IMR-90 (cell line): ENCODE measurements at regions not wholly inside any gene's neighbourhood (a gene's known extent, or its start where the extent isn't known, plus 50 kb on each side); places are given as distances from the start of the nearest gene placed in this dataset.

Experiments used
- ATAC-seq: fragments of 200-7000 bp; cut with Tn5 transposase; 2 replicates; pipeline ENCODE4 v1.9.1; 2020; ENCODE audit warnings: low read depth, mild to moderate bottlenecking, moderate library complexity
- BruUV-seq: library from RNA; stranded (reverse); fragments of 400-500 nt; replicated peaks from 2 replicates; lab custom pipeline; 2021; lab: Mats Ljungman, UMichigan
- CTCF ChIA-PET: fragments of 300-600 bp; formaldehyde crosslinking; extraction: SDS; loops from one replicate; lab custom pipeline; 2021; ENCODE audit warnings: antibody characterized with exemption; lab: Yijun Ruan, JAX
- POLR2A ChIA-PET: fragments of 300-600 bp; sonication (Branson Sonifier 250); formaldehyde crosslinking; loops from one replicate; lab custom pipeline; 2022; ENCODE audit warnings: antibody characterized with exemption; ENCODE audit not compliant: unreplicated experiment; lab: Charles Lee
- DNase-seq: peaks from one replicate; pipeline ENCODE4 v3.0.0; 2013
- H2AFZ ChIP-seq: replicated peaks from 2 replicates; pipeline ENCODE3; 2013; ENCODE audit warnings: low read length, mild to moderate bottlenecking; ENCODE audit not compliant: poor library complexity
- H2AK5ac ChIP-seq: 2 replicates; pipeline ENCODE4 v1.6.1; 2013; ENCODE audit warnings: low read depth, low read length, inconsistent platforms
- H2AK9ac ChIP-seq: replicated peaks from 2 replicates; pipeline ENCODE3; 2013; ENCODE audit warnings: mild to moderate bottlenecking, low read depth, low read length, moderate library complexity; ENCODE audit not compliant: poor library complexity
- H2BK120ac ChIP-seq: 2 replicates; pipeline ENCODE4 v1.6.1; 2013; ENCODE audit warnings: low read depth, low read length, inconsistent platforms
- H2BK15ac ChIP-seq: 3 replicates; pipeline ENCODE4 v1.6.1; 2013; ENCODE audit warnings: low read depth, low read length, inconsistent platforms
- H2BK20ac ChIP-seq: 2 replicates; pipeline ENCODE4 v1.6.1; 2013; ENCODE audit warnings: low read depth, mild to moderate bottlenecking, inconsistent platforms, low read length, moderate library complexity
- H2BK5ac ChIP-seq: 2 replicates; pipeline ENCODE4 v1.6.1; 2013; ENCODE audit warnings: mild to moderate bottlenecking, low read depth, low read length, inconsistent platforms; ENCODE audit not compliant: poor library complexity, severe bottlenecking
- H3K14ac ChIP-seq: replicated peaks from 2 replicates; pipeline ENCODE4 v1.6.1; 2013; ENCODE audit warnings: low read depth, low read length, inconsistent platforms
- H3K18ac ChIP-seq: 2 replicates; pipeline ENCODE4 v1.6.1; 2013; ENCODE audit warnings: low read depth, low read length, control low read depth
- H3K23ac ChIP-seq: 2 replicates; pipeline ENCODE4 v1.6.1; 2013; ENCODE audit warnings: low read depth, low read length, inconsistent platforms
- H3K27ac ChIP-seq: 2 replicates; pipeline ENCODE4 v1.5.1; 2013; ENCODE audit warnings: mild to moderate bottlenecking, control low read depth, low read length; ENCODE audit not compliant: insufficient read depth
- H3K27me3 ChIP-seq: 2 replicates; pipeline ENCODE4 v1.6.1; 2013; ENCODE audit warnings: low read length; ENCODE audit not compliant: control insufficient read depth, insufficient read depth
- H3K36me3 ChIP-seq: 2 replicates; pipeline ENCODE4 v1.6.1; 2013; ENCODE audit warnings: low read length, mixed read lengths; ENCODE audit not compliant: control insufficient read depth, insufficient read depth
- H3K4ac ChIP-seq: 2 replicates; pipeline ENCODE4 v1.6.1; 2013; ENCODE audit warnings: low read depth, low read length, inconsistent platforms
- H3K4me1 ChIP-seq: 2 replicates; pipeline ENCODE4 v1.6.1; 2013; ENCODE audit warnings: low read length, mixed read lengths; ENCODE audit not compliant: control insufficient read depth, insufficient read depth
- H3K4me2 ChIP-seq: 2 replicates; pipeline ENCODE4 v1.6.1; 2013; ENCODE audit warnings: low read depth, mild to moderate bottlenecking, control low read depth, low read length, moderate library complexity
- H3K4me3 ChIP-seq: 2 replicates; pipeline ENCODE4 v1.5.1; 2013; ENCODE audit warnings: low read depth, mild to moderate bottlenecking, control low read depth, low read length, moderate library complexity; ENCODE audit not compliant: insufficient read depth
- H3K56ac ChIP-seq: 2 replicates; pipeline ENCODE4 v1.6.1; 2013; ENCODE audit warnings: low read length, inconsistent platforms; ENCODE audit not compliant: insufficient read depth; ENCODE audit errors: extremely low read depth
- H3K79me1 ChIP-seq, 2 experiments: 2 replicates each; pipeline ENCODE4 v1.6.1; 2013; ENCODE audit warnings: low read length in 2 of 2, inconsistent platforms in 1 of 2, low read depth in 1 of 2
- H3K9ac ChIP-seq: 2 replicates; pipeline ENCODE4 v1.6.1; 2013; ENCODE audit warnings: low read depth, low read length, control low read depth
- H3K9me1 ChIP-seq: 2 replicates; pipeline ENCODE4 v1.6.1; 2013; ENCODE audit warnings: low read length, inconsistent platforms; ENCODE audit not compliant: insufficient read depth
- H3K9me3 ChIP-seq: 2 replicates; pipeline ENCODE4 v1.6.1; 2013; ENCODE audit warnings: low read length; ENCODE audit not compliant: control insufficient read depth, insufficient read depth
- H4K20me1 ChIP-seq: 2 replicates; pipeline ENCODE4 v1.6.1; 2013; ENCODE audit warnings: low read length, inconsistent platforms; ENCODE audit not compliant: insufficient read depth
- H4K5ac ChIP-seq: 2 replicates; pipeline ENCODE4 v1.6.1; 2013; ENCODE audit warnings: mild to moderate bottlenecking, low read depth, low read length, control low read depth
- H4K8ac ChIP-seq, 2 experiments: 2 replicates each; pipeline ENCODE4 v1.6.1; 2013; ENCODE audit warnings: low read depth in 2 of 2, low read length in 2 of 2, control low read depth in 1 of 2, inconsistent platforms in 1 of 2
- H4K91ac ChIP-seq: 2 replicates; pipeline ENCODE4 v1.6.1; 2013; ENCODE audit warnings: low read depth, low read length, inconsistent platforms; ENCODE audit not compliant: insufficient read depth
- BHLHE40 ChIP-seq: fragments of 150-350 bp; IDR thresholded peaks from 2 replicates; pipeline ENCODE4 v1.6.1; 2016; ENCODE audit warnings: mild to moderate bottlenecking, low read depth, low read length
- CEBPB ChIP-seq: IDR thresholded peaks from 2 replicates; pipeline ENCODE4 v1.6.1; 2012; ENCODE audit warnings: low read depth, low read length, improper control_type of control experiment
- CHD1 ChIP-seq: IDR thresholded peaks from 2 replicates; pipeline ENCODE4 v1.6.1; 2012; ENCODE audit warnings: low read depth, low read length, improper control_type of control experiment
- FOS ChIP-seq: fragments of 150-350 bp; IDR thresholded peaks from 2 replicates; pipeline ENCODE4 v1.6.1; 2016; ENCODE audit warnings: low read depth, low read length
- MAFK ChIP-seq: IDR thresholded peaks from 2 replicates; pipeline ENCODE4 v1.6.1; 2012; ENCODE audit warnings: low read depth, low read length, improper control_type of control experiment
- MAZ ChIP-seq: IDR thresholded peaks from 2 replicates; pipeline ENCODE4 v1.6.1; 2012; ENCODE audit warnings: low read depth, mild to moderate bottlenecking, low read length, improper control_type of control experiment, moderate library complexity, borderline replicate concordance
- MXI1 ChIP-seq: IDR thresholded peaks from 2 replicates; pipeline ENCODE4 v1.6.1; 2012; ENCODE audit warnings: low read depth, mild to moderate bottlenecking, low read length, moderate library complexity, borderline replicate concordance
- NFE2L2 ChIP-seq: fragments of 150-350 bp; IDR thresholded peaks from 2 replicates; pipeline ENCODE4 v1.6.1; 2016; ENCODE audit warnings: low read depth, mild to moderate bottlenecking, low read length
- POLR2A ChIP-seq: IDR thresholded peaks from 2 replicates; pipeline ENCODE4 v1.6.1; 2012; ENCODE audit warnings: mild to moderate bottlenecking, low read depth, low read length
- RAD21 ChIP-seq: IDR thresholded peaks from 2 replicates; pipeline ENCODE4 v1.6.1; 2012; ENCODE audit warnings: low read length, improper control_type of control experiment
- RCOR1 ChIP-seq: IDR thresholded peaks from 2 replicates; pipeline ENCODE4 v1.6.1; 2012; ENCODE audit warnings: mild to moderate bottlenecking, low read length, improper control_type of control experiment; ENCODE audit not compliant: insufficient replicate concordance
- RFX5 ChIP-seq: IDR thresholded peaks from 2 replicates; pipeline ENCODE4 v1.8.0; 2012; ENCODE audit warnings: low read depth, mild to moderate bottlenecking, low read length, moderate library complexity
- SMC3 ChIP-seq: fragments of 150-350 bp; IDR thresholded peaks from 2 replicates; pipeline ENCODE4 v1.6.1; 2016; ENCODE audit warnings: low read depth, mild to moderate bottlenecking, antibody characterized with exemption, low read length, moderate library complexity
- dilution Hi-C: fragments of 300-500 bp; cut with HindIII; formaldehyde crosslinking; loops from one replicate; pipeline ENCODE4 v1.14.3; 2018; ENCODE audit warnings: low sequenced_read_pairs; ENCODE audit not compliant: unreplicated experiment
- in situ Hi-C: fragments of 300-500 bp; cut with MboI; formaldehyde crosslinking; loops from 3 replicates; pipeline ENCODE4 v1.14.3; 2019; ENCODE audit warnings: low sequenced_read_pairs, inconsistent platforms, mixed read lengths
- intact Hi-C: fragments of 100-400 bp; cut with micrococcal nuclease; formaldehyde crosslinking; loops from 2 replicates; pipeline ENCODE4 v1.10.0; 2022
- TF ChIP-seq, protein P1 (sequence below): conservative IDR thresholded peaks from 2 replicates; pipeline ENCODE4 v1.5.1; 2012; ENCODE audit warnings: mild to moderate bottlenecking, low read depth, low read length, improper control_type of control experiment
- TF ChIP-seq, protein P2 (sequence below): fragments of 150-350 bp; IDR thresholded peaks from 2 replicates; pipeline ENCODE4 v1.6.1; 2017; ENCODE audit warnings: mild to moderate bottlenecking, antibody characterized with exemption, low read length, low read depth
- TF ChIP-seq, protein P3 (sequence below): fragments of 150-350 bp; IDR thresholded peaks from 2 replicates; pipeline ENCODE4 v1.6.1; 2016; ENCODE audit warnings: low read depth, mild to moderate bottlenecking, low read length, moderate library complexity, borderline replicate concordance

DNA sequence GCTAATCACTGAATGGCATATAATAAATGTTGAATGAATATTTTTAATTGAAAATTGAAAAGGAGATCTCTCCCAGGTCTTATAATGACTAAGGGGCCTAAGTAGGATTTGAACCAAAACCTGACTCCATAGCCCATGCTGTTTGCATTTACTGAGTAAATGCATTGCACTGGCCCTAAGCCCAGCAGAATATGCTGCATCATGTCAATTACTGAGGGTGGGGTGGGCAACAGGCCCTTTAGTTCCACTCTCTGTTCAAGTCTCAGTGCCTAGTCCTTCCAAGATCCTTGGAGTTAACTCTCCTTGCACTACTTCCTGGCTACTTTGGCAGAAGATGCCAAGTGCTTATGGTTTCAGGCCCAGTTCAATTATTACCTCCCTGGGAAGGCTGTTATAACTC is 203.8 kb upstream of the DAB1 start:
- no peaks in the 10 kb centered on the region for H3K79me1 ChIP-seq
- CTCF ChIA-PET = no interaction called here

More for the DNA sequence above, 203.8 kb upstream of the DAB1 start:
- Histone ChIP-seq H2AK5ac (no peak overlapping the region), H2BK20ac (no peak overlapping the region), H3K27ac (no peak overlapping the region), H3K36me3 (no peaks in the 10 kb centered on the region), H3K9me1 (no peaks in the 10 kb centered on the region), H2BK15ac (no peak overlapping the region), H3K4me1 (no peaks in the 10 kb centered on the region), H2AFZ (no peak overlapping the region), H4K5ac (no peak overlapping the region), H3K4ac (no peak overlapping the region), H2AK9ac (no peak overlapping the region), H3K9me3 (no peaks in the 10 kb centered on the region), H3K23ac (no peak overlapping the region), H4K8ac (no peak overlapping the region), H3K18ac (no peak overlapping the region), H4K20me1 (no peaks in the 10 kb centered on the region), H2BK5ac (no peak overlapping the region), H3K14ac (no peak overlapping the region), H3K56ac (no peak overlapping the region), H3K4me3 (no peak overlapping the region), H3K27me3 (no peaks in the 10 kb centered on the region), H3K9ac (no peak overlapping the region), H2BK120ac (no peak overlapping the region), H3K4me2 (no peak overlapping the region), H4K91ac (no peak overlapping the region)
- dilution Hi-C loops = no loop called here
- ATAC-seq (no peak), DNase-seq (no peak)
- intact Hi-C loops = no loop called here
- no TSS peak for BruUV-seq
- no peak for TF ChIP-seq BHLHE40
- no peak for TF ChIP-seq FOS
- TF ChIP-seq MXI1 = no peak
- no peak for TF ChIP-seq MAFK
- TF ChIP-seq CHD1 = no peak
- no peak for TF ChIP-seq NFE2L2
- TF ChIP-seq CEBPB = no peak
- TF ChIP-seq, protein P1, sequence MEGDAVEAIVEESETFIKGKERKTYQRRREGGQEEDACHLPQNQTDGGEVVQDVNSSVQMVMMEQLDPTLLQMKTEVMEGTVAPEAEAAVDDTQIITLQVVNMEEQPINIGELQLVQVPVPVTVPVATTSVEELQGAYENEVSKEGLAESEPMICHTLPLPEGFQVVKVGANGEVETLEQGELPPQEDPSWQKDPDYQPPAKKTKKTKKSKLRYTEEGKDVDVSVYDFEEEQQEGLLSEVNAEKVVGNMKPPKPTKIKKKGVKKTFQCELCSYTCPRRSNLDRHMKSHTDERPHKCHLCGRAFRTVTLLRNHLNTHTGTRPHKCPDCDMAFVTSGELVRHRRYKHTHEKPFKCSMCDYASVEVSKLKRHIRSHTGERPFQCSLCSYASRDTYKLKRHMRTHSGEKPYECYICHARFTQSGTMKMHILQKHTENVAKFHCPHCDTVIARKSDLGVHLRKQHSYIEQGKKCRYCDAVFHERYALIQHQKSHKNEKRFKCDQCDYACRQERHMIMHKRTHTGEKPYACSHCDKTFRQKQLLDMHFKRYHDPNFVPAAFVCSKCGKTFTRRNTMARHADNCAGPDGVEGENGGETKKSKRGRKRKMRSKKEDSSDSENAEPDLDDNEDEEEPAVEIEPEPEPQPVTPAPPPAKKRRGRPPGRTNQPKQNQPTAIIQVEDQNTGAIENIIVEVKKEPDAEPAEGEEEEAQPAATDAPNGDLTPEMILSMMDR = no peak
- TF ChIP-seq MAZ = no peak
- TF ChIP-seq RFX5 = no peak
- TF ChIP-seq, protein P2, sequence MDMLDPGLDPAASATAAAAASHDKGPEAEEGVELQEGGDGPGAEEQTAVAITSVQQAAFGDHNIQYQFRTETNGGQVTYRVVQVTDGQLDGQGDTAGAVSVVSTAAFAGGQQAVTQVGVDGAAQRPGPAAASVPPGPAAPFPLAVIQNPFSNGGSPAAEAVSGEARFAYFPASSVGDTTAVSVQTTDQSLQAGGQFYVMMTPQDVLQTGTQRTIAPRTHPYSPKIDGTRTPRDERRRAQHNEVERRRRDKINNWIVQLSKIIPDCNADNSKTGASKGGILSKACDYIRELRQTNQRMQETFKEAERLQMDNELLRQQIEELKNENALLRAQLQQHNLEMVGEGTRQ = no peak
- TF ChIP-seq RAD21 = no peak
- TF ChIP-seq, protein P3, sequence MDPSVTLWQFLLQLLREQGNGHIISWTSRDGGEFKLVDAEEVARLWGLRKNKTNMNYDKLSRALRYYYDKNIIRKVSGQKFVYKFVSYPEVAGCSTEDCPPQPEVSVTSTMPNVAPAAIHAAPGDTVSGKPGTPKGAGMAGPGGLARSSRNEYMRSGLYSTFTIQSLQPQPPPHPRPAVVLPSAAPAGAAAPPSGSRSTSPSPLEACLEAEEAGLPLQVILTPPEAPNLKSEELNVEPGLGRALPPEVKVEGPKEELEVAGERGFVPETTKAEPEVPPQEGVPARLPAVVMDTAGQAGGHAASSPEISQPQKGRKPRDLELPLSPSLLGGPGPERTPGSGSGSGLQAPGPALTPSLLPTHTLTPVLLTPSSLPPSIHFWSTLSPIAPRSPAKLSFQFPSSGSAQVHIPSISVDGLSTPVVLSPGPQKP = no peak
- no peak for TF ChIP-seq SMC3
- no peak for TF ChIP-seq POLR2A
- no peak for TF ChIP-seq RCOR1
- POLR2A ChIA-PET = no interaction called here
- in situ Hi-C loops = no loop called here
